ENCODE measurements at regions not wholly inside any gene's neighbourhood (a gene's known extent, or its start where the extent isn't known, plus 50 kb on each side); places are given as distances from the start of the nearest gene placed in this dataset.

DNA sequence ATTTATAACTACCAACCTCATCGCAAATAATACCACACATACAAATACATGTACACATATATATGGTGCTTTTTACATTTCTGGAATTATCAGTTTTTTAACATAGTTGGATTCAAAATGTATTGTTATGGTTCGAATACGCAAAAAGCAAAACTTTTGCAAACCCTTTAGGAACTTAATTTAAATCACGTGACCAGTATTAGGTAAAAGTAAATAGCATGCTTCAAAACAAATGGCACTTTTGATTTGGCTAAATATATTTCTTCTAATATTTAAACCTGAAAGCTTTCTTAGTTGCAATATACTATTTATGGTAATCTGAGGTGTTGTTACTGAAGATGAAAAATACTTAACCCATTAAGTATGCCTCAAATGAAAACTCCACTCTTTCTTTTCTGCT is 341.4 kb downstream of the C4orf33 start (continued):
- TF ChIP-seq, protein P1, sequence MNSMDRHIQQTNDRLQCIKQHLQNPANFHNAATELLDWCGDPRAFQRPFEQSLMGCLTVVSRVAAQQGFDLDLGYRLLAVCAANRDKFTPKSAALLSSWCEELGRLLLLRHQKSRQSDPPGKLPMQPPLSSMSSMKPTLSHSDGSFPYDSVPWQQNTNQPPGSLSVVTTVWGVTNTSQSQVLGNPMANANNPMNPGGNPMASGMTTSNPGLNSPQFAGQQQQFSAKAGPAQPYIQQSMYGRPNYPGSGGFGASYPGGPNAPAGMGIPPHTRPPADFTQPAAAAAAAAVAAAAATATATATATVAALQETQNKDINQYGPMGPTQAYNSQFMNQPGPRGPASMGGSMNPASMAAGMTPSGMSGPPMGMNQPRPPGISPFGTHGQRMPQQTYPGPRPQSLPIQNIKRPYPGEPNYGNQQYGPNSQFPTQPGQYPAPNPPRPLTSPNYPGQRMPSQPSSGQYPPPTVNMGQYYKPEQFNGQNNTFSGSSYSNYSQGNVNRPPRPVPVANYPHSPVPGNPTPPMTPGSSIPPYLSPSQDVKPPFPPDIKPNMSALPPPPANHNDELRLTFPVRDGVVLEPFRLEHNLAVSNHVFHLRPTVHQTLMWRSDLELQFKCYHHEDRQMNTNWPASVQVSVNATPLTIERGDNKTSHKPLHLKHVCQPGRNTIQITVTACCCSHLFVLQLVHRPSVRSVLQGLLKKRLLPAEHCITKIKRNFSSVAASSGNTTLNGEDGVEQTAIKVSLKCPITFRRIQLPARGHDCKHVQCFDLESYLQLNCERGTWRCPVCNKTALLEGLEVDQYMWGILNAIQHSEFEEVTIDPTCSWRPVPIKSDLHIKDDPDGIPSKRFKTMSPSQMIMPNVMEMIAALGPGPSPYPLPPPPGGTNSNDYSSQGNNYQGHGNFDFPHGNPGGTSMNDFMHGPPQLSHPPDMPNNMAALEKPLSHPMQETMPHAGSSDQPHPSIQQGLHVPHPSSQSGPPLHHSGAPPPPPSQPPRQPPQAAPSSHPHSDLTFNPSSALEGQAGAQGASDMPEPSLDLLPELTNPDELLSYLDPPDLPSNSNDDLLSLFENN (IDR thresholded peaks at IDR 0.05; ENCODE audit: low read depth in 2 of 2, low read length in 2 of 2), result no peak
- TF ChIP-seq KDM5B (IDR thresholded peaks at IDR 0.05; ENCODE audit: insufficient replicate concordance, low read depth, low read length) (no peak), PRMT5 (CRISPR knock-in tag; IDR thresholded peaks at IDR 0.05) (no peak)
- TF ChIP-seq, protein P2, sequence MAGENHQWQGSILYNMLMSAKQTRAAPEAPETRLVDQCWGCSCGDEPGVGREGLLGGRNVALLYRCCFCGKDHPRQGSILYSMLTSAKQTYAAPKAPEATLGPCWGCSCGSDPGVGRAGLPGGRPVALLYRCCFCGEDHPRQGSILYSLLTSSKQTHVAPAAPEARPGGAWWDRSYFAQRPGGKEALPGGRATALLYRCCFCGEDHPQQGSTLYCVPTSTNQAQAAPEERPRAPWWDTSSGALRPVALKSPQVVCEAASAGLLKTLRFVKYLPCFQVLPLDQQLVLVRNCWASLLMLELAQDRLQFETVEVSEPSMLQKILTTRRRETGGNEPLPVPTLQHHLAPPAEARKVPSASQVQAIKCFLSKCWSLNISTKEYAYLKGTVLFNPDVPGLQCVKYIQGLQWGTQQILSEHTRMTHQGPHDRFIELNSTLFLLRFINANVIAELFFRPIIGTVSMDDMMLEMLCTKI (IDR thresholded peaks at IDR 0.05; ENCODE audit: partially characterized antibody), result no peak

DNA sequence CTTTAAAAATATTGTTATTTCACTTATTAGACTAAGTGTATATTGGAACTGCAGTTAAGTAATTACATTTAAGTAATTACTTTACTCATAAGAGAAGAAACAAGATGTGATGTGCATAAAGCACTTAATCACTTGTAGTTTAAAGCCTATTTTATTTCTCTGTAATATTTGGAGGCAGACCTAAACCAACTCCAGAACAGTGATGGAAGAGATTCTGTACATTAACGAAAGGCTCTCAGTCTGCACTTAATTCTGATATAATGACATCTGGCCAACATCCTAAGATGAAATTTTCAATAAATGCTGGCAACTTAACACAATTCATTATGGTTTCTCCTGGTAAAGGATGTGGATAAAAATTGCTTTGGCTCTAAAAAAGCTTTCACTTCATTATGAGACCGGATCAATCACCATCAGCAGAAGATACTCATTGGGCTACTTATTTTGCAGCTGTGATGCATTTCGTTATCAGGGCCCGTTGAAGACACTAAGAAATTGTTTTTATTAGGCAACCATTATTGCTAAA is 342.6 kb downstream of the C4orf33 start:
- Histone ChIP-seq H3K27ac (ENCODE audit: extremely low read depth, low read depth, low read length) (no peak overlapping the region), H3K36me3 (ENCODE audit: control insufficient read depth, insufficient read depth, low read length) (no peaks in the 10 kb centered on the region), H3K27me3 (ENCODE audit: control insufficient read depth in 2 of 2, insufficient read depth in 2 of 2, low read length in 2 of 2) (no peaks in the 10 kb centered on the region), H3K4me3 (no peak overlapping the region), H3K4me1 (replicated peaks in 1 of 2; ENCODE audit: control insufficient read depth in 2 of 2, insufficient read depth in 2 of 2, low read length in 2 of 2) (no peaks in the 10 kb centered on the region), H2AFZ (ENCODE audit: low read depth, low read length) (no peak overlapping the region), H3K9ac (ENCODE audit: insufficient read depth in 1 of 2, low read depth in 2 of 2, low read length in 2 of 2) (no peak overlapping the region), H4K20me1 (replicated peaks; ENCODE audit: control insufficient read depth, insufficient read depth, low read length) (no peaks in the 10 kb centered on the region), H3K9me3 (replicated peaks; ENCODE audit: control insufficient read depth, insufficient read depth, low read depth, low read length) (no peaks in the 10 kb centered on the region), H3K79me2 (ENCODE audit: control insufficient read depth, insufficient read depth, low read length) (no peaks in the 10 kb centered on the region), H3K9me1 (ENCODE audit: control insufficient read depth, insufficient read depth, low read length) (no peaks in the 10 kb centered on the region), H3K4me2 (ENCODE audit: insufficient read depth, low read length) (no peak overlapping the region)
- 0% methylated on average over 4 of the region's 4 CpGs for WGBS (ENCODE audit: insufficient coverage, low coverage, missing lambda C conversion rate)
- CTCF ChIA-PET (ENCODE audit: low intra/inter-chr PET ratio), result no interaction called here
- POLR2A ChIA-PET, result no interaction called here
- ATAC-seq (no peak), FAIRE-seq (no peak), DNase-seq (ENCODE audit: extremely low read depth in 1 of 4, low spot score in 3 of 4) (no peak)
- in situ Hi-C loops (cut with MboI), result no loop called here
- intact Hi-C loops (cut with micrococcal nuclease), result no loop called here
- no TSS peak for BruUV-seq (replicated peaks)
- TF ChIP-seq ZNF507 (tag; conservative IDR thresholded peaks at IDR 0.05) (no peak), POLR2AphosphoS2 (IDR thresholded peaks at IDR 0.05; ENCODE audit: low read length) (no peak), RAD51 (IDR thresholded peaks at IDR 0.05; ENCODE audit: borderline replicate concordance, low read depth) (no peak), EHMT2 (IDR thresholded peaks at IDR 0.05) (no peak), GATA2 (CRISPR knock-in tag; IDR thresholded peaks at IDR 0.05) (no peak), YBX1 (IDR thresholded peaks at IDR 0.05) (no peak), SRSF1 (IDR thresholded peaks at IDR 0.05; ENCODE audit: low read depth, low read length) (no peak), ZFX (CRISPR knock-in tag; IDR thresholded peaks at IDR 0.05) (no peak), SMC3 (conservative IDR thresholded peaks at IDR 0.05; ENCODE audit: insufficient read depth, low read depth, low read length) (no peak), ZKSCAN1 (IDR thresholded peaks at IDR 0.05; ENCODE audit: low read depth, low read length) (no peak)
- TF ChIP-seq, protein P3, sequence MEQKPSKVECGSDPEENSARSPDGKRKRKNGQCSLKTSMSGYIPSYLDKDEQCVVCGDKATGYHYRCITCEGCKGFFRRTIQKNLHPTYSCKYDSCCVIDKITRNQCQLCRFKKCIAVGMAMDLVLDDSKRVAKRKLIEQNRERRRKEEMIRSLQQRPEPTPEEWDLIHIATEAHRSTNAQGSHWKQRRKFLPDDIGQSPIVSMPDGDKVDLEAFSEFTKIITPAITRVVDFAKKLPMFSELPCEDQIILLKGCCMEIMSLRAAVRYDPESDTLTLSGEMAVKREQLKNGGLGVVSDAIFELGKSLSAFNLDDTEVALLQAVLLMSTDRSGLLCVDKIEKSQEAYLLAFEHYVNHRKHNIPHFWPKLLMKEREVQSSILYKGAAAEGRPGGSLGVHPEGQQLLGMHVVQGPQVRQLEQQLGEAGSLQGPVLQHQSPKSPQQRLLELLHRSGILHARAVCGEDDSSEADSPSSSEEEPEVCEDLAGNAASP (IDR thresholded peaks at IDR 0.05), result no peak
- TF ChIP-seq, protein P4, sequence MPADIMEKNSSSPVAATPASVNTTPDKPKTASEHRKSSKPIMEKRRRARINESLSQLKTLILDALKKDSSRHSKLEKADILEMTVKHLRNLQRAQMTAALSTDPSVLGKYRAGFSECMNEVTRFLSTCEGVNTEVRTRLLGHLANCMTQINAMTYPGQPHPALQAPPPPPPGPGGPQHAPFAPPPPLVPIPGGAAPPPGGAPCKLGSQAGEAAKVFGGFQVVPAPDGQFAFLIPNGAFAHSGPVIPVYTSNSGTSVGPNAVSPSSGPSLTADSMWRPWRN (IDR thresholded peaks at IDR 0.05; ENCODE audit: low read depth), result no peak
